Upper lobe of left lung (tissue), 6 donors: ENCODE measurements at regions not wholly inside any gene's neighbourhood (a gene's known extent, or its start where the extent isn't known, plus 50 kb on each side); places are given as distances from the start of the nearest gene placed in this dataset.
A peak's percentile ranks its signal among the peaks of the same experiment; 100 is the strongest.

Experiments used
- ATAC-seq, 2 donors: fragments of 200-7000 bp; cut with Tn5 transposase; one replicate each; pipeline ENCODE4 v1.9.1; 2022; ENCODE audit warnings: mild to moderate bottlenecking in 2 of 2, moderate library complexity in 2 of 2; ENCODE audit not compliant: low FRiP score in 2 of 2
- DNase-seq, 2 donors: peaks; one replicate each; pipeline ENCODE4 v3.0.0-alpha.2; 2019 to 2020
- H3K27ac ChIP-seq, 4 donors: fragments of 200-600 bp; sonication (generic); one replicate each; pipeline ENCODE4 v1.5.1; 2016 to 2019
- H3K27me3 ChIP-seq, 4 donors: fragments of 200-600 bp; sonication (generic); one replicate each; pipeline ENCODE4 v1.5.1; 2017 to 2019
- H3K36me3 ChIP-seq, 4 donors: fragments of 200-600 bp; sonication (generic); one replicate each; pipeline ENCODE4 v1.5.1; 2016 to 2019
- H3K4me1 ChIP-seq, 4 donors: fragments of 200-600 bp; sonication (generic); one replicate each; pipeline ENCODE4 v1.5.1; 2018 to 2019
- H3K4me3 ChIP-seq, 4 donors: fragments of 200-600 bp; sonication (generic); one replicate each; pipeline ENCODE4 v1.5.1; 2017 to 2019; ENCODE audit warnings: mild to moderate bottlenecking in 2 of 4, moderate library complexity in 1 of 4
- H3K9me3 ChIP-seq, 4 donors: fragments of 200-600 bp; sonication (generic); one replicate each; pipeline ENCODE4 v1.5.1; 2018 to 2019
- EP300 ChIP-seq, 4 donors: sonication (generic); formaldehyde crosslinking; IDR thresholded peaks; one replicate each; pipeline ENCODE4 v1.5.1; 2017; ENCODE audit warnings: antibody characterized with exemption in 4 of 4, control low read depth in 2 of 4
- POLR2A ChIP-seq, 4 donors: fragments of 450-650 bp; IDR thresholded peaks; one replicate each; pipeline ENCODE4 v1.5.1; 2016 to 2017; ENCODE audit warnings: antibody characterized with exemption in 4 of 4, mild to moderate bottlenecking in 2 of 4
- POLR2AphosphoS5 ChIP-seq, 2 donors: sonication (generic); formaldehyde crosslinking; IDR thresholded peaks; one replicate each; pipeline ENCODE4 v1.5.1; 2017; ENCODE audit warnings: antibody characterized with exemption in 2 of 2
- WGBS, 2 donors: methylation state at CpG; one replicate each; pipeline ENCODE4 v1.1.5; 2017 to 2018; 5-methylcytosine and 5-hydroxymethylcytosine counted together
- TF ChIP-seq, protein P1 (sequence below), 6 experiments: fragments of 450-650 bp in 4 of 6; fragments of 200-600 bp in 2 of 6; sonication (generic) in 2 of 6; IDR thresholded peaks; one replicate each; pipeline ENCODE4 v1.5.1; 2016 to 2019; ENCODE audit warnings: antibody characterized with exemption in 6 of 6
- donor health status: DM: no; HTN: no; CAD: no; lungs with moderate emphysema.
- donor health status: DM: no; HTN: yes; CAD: no; lungs with severe emphysema.

- Histone ChIP-seq H3K27ac (peak overlapping the region in 1 of 4 donors; percentile 7), H3K9me3 (no peaks in the 10 kb centered on the region), H3K27me3 (no peaks in the 10 kb centered on the region), H3K4me3 (no peak overlapping the region), H3K36me3 (no peaks in the 10 kb centered on the region), H3K4me1 (peaks cover 0 to 17% (median 8%) of the 10 kb centered on the region in 4 donors)
- ATAC-seq (no peak), DNase-seq (no peak)
- TF ChIP-seq POLR2AphosphoS5 (IDR thresholded peaks at IDR 0.05) (no peak), EP300 (IDR thresholded peaks at IDR 0.05) (no peak), POLR2A (IDR thresholded peaks at IDR 0.05) (no peak)
- TF ChIP-seq, protein P1, sequence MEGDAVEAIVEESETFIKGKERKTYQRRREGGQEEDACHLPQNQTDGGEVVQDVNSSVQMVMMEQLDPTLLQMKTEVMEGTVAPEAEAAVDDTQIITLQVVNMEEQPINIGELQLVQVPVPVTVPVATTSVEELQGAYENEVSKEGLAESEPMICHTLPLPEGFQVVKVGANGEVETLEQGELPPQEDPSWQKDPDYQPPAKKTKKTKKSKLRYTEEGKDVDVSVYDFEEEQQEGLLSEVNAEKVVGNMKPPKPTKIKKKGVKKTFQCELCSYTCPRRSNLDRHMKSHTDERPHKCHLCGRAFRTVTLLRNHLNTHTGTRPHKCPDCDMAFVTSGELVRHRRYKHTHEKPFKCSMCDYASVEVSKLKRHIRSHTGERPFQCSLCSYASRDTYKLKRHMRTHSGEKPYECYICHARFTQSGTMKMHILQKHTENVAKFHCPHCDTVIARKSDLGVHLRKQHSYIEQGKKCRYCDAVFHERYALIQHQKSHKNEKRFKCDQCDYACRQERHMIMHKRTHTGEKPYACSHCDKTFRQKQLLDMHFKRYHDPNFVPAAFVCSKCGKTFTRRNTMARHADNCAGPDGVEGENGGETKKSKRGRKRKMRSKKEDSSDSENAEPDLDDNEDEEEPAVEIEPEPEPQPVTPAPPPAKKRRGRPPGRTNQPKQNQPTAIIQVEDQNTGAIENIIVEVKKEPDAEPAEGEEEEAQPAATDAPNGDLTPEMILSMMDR (IDR thresholded peaks at IDR 0.05) = no peak
- WGBS, 2 donors = 90 to 97% methylated on average over 1 of the region's 1 CpG
These were observed 297.1 kb downstream of the PRL start for GRCh38 chr6:21999741-22000140.

GRCh38 chr6:22001396-22002027 is 295.3 kb downstream of the PRL start:
- H3K27ac ChIP-seq = no peak overlapping the region
- H3K27me3 ChIP-seq = no peaks in the 10 kb centered on the region
- ATAC-seq (peak in 1 of 2 donors; percentile 29), DNase-seq (no peak)
- no peaks in the 10 kb centered on the region for H3K36me3 ChIP-seq
- WGBS, 2 donors = 53 to 60% methylated on average over 2 of the region's 2 CpGs
- H3K4me3 ChIP-seq = no peak overlapping the region
- H3K4me1 ChIP-seq = peaks cover 0 to 16% (median 8%) of the 10 kb centered on the region in 4 donors
- H3K9me3 ChIP-seq = no peaks in the 10 kb centered on the region
- no peak for TF ChIP-seq POLR2AphosphoS5 (IDR thresholded peaks at IDR 0.05)
- no peak for TF ChIP-seq EP300 (IDR thresholded peaks at IDR 0.05)
- TF ChIP-seq POLR2A (IDR thresholded peaks at IDR 0.05) = no peak
- TF ChIP-seq, protein P1 (IDR thresholded peaks at IDR 0.05) = no peak

DNA sequence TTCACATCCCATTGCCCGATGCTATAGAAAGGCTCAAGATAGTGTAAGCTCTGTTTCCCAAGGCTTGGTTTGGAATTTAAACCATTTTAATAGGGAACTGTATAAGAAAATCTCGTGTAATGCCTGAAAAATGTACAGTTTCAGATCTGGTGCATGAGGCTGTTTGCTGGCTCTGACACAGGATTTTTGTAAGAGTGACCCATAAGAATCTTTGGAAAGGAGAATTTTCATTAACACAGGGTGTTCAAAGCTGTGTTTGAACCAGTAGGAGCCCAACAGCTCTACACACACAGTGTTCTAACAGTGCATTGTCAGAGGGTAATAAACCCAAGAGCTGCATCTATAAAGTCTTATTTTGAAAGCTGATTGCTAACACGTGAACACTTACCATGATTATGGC is 293.5 kb downstream of the PRL start:
- Histone ChIP-seq H3K27ac (no peak overlapping the region), H3K9me3 (no peaks in the 10 kb centered on the region), H3K27me3 (no peaks in the 10 kb centered on the region), H3K4me1 (peaks cover 0 to 10% (median 6%) of the 10 kb centered on the region in 4 donors), H3K36me3 (no peaks in the 10 kb centered on the region), H3K4me3 (no peak overlapping the region)
- WGBS, 2 donors = 66 to 73% methylated on average over 3 of the region's 3 CpGs
- TF ChIP-seq, protein P1 (IDR thresholded peaks at IDR 0.05) = no peak
- no peak for ATAC-seq
- no peak for DNase-seq

GRCh38 chr6:22006795-22007194 is 290.0 kb downstream of the PRL start:
- Histone ChIP-seq H3K27me3 (no peaks in the 10 kb centered on the region), H3K4me1 (no peaks in the 10 kb centered on the region), H3K27ac (no peak overlapping the region), H3K4me3 (no peak overlapping the region), H3K9me3 (no peaks in the 10 kb centered on the region), H3K36me3 (no peaks in the 10 kb centered on the region)
- TF ChIP-seq POLR2AphosphoS5 (IDR thresholded peaks at IDR 0.05) (no peak), POLR2A (IDR thresholded peaks at IDR 0.05) (no peak), EP300 (IDR thresholded peaks at IDR 0.05) (no peak)
- TF ChIP-seq, protein P1 (IDR thresholded peaks at IDR 0.05) = no peak
- ATAC-seq (no peak), DNase-seq (no peak)
- WGBS, 2 donors = 73 to 93% methylated on average over 3 of the region's 3 CpGs

DNA sequence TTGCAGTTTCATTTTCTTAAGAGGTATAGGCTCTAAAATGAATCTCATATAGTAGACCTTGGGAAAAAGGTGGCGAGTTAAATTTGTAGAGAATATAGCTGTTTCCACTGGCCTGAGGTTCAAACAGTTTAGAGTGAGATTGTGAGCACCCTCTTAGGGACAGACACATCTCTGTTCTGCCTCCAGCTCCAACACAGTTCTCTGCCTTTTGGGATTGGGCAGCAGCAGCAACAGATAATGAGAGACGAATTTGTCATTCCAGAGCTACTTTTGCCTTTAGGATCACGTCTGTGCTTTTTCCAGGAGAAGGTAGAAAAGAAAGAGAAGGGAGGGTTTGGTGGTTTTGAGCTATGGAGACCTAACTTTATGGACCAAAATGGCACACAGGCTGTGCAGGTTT is 289.4 kb downstream of the PRL start:
- TF ChIP-seq, protein P1 (IDR thresholded peaks at IDR 0.05) = no peak
- TF ChIP-seq POLR2A (IDR thresholded peaks at IDR 0.05) (no peak), POLR2AphosphoS5 (IDR thresholded peaks at IDR 0.05) (no peak), EP300 (IDR thresholded peaks at IDR 0.05) (no peak)
- H3K27ac ChIP-seq = no peak overlapping the region
- DNase-seq (no peak), ATAC-seq (no peak)
- no peaks in the 10 kb centered on the region for H3K27me3 ChIP-seq
- WGBS, 2 donors = 78 to 84% methylated on average over 3 of the region's 3 CpGs
- H3K36me3 ChIP-seq = no peaks in the 10 kb centered on the region
- H3K4me1 ChIP-seq = no peaks in the 10 kb centered on the region
- no peaks in the 10 kb centered on the region for H3K9me3 ChIP-seq
- no peak overlapping the region for H3K4me3 ChIP-seq
